GM21528 (cell line): ENCODE measurements at regions not wholly inside any gene's neighbourhood (a gene's known extent, or its start where the extent isn't known, plus 50 kb on each side); places are given as distances from the start of the nearest gene placed in this dataset.

Source experiments
- ATAC-seq: cut with Tn5 transposase; IDR thresholded peaks from one replicate; pipeline ENCODE4 v1.9.1; 2021; ENCODE audit warnings: mild to moderate bottlenecking, moderate library complexity; ENCODE audit not compliant: unreplicated experiment, low FRiP score

GRCh38 chr2:150572961-150573395 is 85.5 kb upstream of the RND3 start:
- peak; percentile 95 for ATAC-seq

DNA sequence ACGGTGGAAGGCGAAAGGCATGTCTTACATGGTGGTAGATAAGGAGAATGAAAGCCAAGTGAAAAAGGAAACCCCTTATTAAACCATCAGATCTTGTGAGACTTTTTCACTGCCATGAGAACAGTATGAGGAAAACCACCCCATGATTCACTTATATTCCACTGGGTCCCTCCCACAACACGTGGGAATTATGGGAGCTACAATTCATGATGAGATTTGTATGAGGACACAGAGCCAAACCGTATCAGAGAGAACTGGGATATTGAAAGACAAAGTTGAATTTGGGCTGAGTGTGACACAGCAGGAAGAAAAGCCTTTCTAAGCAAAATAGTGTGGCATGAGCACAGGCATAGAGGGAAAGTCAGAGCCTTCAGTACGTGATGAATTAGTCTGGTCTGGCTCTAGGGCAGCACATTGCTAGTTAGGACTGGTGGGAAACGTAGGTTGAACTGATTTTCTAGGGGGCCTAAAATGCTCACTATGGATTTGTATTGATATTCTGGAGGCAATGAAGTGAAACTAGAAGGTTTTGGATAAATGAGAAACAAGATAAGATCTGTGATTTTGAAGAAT is 84.8 kb upstream of the RND3 start:
- no peak for ATAC-seq

DNA sequence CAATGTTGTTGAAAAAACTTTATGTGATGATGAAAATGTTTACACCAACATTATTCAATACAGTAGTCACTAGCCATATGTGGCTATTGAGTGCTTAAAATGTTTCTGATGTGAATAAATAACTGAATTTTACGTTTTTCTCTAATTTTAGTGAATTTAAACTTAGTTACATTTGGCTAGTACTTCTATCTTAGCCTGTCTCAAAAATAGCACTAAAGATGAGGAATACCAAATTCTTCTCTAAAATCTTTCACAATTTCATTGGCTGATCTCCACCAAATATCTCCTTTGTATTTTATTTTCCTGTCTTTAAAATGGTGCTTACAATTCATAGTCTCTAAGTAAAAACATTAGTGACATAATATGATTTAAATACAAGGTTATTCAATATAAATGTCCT is 83.7 kb upstream of the RND3 start:
- ATAC-seq, result no peak

- ATAC-seq, result no peak
Observed at GRCh38 chr2:150570712-150571111, 83.2 kb upstream of the RND3 start.

GRCh38 chr2:150569761-150570160 is 82.3 kb upstream of the RND3 start:
- no peak for ATAC-seq

- ATAC-seq, result no peak
Observed at GRCh38 chr2:150567771-150568301, 80.4 kb upstream of the RND3 start.

GRCh38 chr2:150566289-150566688 is 78.8 kb upstream of the RND3 start:
- ATAC-seq, result no peak

- ATAC-seq, result no peak
Observed at GRCh38 chr2:150561076-150561475, 73.6 kb upstream of the RND3 start.

DNA sequence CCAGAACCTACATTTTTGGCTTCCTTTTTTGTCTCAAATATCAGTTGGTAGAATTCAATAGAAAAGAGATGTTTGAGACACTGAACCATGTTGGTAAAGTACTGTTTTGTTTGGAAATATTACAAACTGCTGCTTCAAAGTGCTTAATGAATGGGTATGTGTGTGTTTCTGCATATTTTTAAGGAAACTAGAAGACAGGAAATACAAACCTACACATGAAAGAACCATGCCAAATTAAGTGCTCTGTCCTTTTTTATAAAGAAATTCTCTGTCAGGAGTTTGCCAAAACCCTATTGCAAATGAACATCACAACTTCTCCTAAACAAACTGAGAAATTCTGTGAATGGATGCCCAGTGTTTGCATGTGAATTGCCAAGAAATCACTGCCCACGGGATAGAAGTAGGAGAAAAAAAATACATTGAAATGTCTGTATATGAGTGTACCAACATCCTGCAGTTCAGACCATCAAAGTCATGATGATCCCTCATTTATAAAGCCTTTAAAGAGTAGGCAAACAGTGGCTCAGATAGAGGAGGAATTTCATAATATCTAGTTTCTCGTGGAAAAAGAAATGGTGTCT is 69.6 kb upstream of the RND3 start:
- no peak for ATAC-seq

GRCh38 chr2:150555611-150556356 is 68.3 kb upstream of the RND3 start:
- no peak for ATAC-seq

GRCh38 chr2:150554046-150554445 is 66.6 kb upstream of the RND3 start:
- ATAC-seq, result no peak

DNA sequence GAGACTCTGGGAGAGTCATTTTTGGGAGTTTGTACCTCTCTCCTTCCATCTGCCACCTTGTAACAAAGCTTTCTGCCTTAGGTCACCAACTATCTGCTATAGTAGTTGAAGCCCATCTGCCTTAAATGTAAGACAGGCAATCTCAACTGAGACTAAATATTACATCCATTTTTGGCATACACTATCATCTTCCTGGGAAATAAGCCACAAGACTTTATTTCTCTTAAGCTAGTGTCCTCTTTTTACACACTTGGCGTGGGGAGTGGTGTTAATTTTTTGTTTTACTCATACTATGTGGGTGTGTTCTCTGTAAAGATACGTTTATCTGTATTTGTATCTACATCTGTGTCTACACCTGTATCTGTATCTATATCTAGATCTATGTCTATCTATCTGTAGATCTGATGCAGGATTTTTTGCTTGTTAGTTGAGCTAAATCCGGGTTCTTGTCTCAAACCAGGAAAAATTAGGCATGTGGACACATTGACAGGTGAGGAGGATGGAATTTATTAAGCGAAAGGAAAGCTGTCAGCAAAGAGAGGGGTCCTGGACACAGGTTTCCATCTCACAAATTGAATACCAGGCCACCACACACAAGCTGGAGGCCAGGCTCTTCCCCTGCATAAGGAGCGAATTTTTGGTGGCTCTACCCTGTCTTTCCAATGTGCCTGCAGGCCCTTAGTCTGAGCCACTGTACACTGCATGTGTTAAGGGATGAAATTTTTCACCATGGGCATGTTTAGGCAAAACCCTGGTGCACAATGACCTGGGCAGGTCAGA is 64.8 kb upstream of the RND3 start:
- ATAC-seq, result no peak

- ATAC-seq, result no peak
Observed at GRCh38 chr2:150549381-150549780, 61.9 kb upstream of the RND3 start.

GRCh38 chr2:150548527-150548926 is 61.1 kb upstream of the RND3 start:
- ATAC-seq, result no peak

DNA sequence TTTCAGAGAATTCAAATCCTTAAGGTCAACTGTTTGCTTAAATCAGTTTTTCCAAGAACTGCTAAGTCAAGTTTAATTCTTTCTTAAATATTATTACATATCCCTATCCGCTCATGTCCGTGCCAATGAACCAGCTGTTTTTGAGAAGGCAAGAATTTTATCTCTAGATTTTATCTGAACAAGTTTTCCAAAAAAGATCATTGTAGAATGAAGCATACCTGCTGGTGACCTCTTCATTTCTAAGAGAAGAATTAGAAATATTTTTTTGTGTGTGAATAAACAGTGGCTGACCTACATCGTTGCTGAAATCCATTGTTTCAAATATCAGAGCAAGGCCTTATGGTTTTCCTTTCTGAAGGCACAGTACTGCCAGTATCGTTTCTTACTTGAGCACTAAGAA is 58.4 kb upstream of the RND3 start:
- no peak for ATAC-seq

DNA sequence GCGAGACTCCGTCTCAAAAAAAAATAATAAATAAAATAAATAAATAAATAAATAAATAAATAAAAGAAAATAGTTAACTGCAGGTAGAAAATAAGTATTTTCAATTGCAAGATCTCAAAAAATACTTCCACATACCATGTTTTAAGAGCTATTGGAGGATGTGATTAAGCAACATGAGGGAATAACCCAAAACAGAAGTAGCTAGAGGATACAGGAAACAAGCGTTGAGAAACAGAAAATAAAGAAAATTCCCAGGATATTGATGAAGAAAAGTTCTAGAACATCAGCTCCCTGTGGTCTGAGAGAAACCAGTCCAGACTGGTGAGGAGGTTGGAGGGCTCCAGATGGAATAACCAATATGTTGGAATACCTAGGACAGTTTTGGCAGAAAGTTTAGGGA is 57.3 kb upstream of the RND3 start:
- no peak for ATAC-seq

GRCh38 chr2:150542692-150543091 is 55.2 kb upstream of the RND3 start:
- no peak for ATAC-seq

- ATAC-seq, result no peak
Observed at GRCh38 chr2:150542172-150542571, 54.7 kb upstream of the RND3 start.

DNA sequence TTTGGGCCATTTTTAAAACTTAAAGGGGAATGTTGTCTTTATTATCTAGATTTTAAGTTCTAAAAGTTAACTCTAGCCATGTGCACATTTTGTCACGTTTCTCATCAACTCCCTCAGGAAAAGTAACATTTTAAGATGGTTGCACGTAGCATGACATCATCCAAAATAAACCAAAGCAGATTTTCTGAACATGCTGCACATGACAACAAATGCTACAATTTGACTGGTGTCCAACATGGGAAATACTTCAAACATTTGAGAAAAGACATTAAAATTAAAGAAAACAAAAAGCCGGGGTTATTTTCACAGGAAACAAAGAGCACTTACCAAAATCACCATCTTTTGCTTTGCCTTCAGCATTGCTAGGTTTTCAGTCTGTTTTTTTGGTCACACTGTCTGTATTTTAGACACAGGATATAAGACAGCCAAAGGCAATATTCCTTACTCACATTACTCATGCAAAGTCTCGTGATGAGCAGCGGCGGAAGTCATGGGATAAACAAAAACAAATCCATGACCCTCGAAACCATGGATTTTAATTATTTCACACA is 51.3 kb upstream of the RND3 start:
- ATAC-seq, result no peak
